A673 (cell line): ENCODE measurements at regions not wholly inside any gene's neighbourhood (a gene's known extent, or its start where the extent isn't known, plus 50 kb on each side); places are given as distances from the start of the nearest gene placed in this dataset.

Experiments used
- BruUV-seq: library from RNA; stranded (reverse); fragments of 400-500 nt; replicated peaks from 2 replicates; lab custom pipeline; 2021; lab: Mats Ljungman, UMichigan
- CTCF ChIA-PET: fragments of 300-600 bp; sonication (Branson Sonifier 250); formaldehyde crosslinking; loops from one replicate; lab custom pipeline; 2022; ENCODE audit warnings: antibody characterized with exemption; lab: Charles Lee
- POLR2A ChIA-PET: fragments of 300-600 bp; sonication (Branson Sonifier 250); formaldehyde crosslinking; loops from one replicate; lab custom pipeline; 2022; ENCODE audit warnings: antibody characterized with exemption; ENCODE audit not compliant: low non-redundant PET; lab: Charles Lee
- DNase-seq: peaks from one replicate; pipeline ENCODE4 v3.0.0-alpha.2; 2015; ENCODE audit warnings: low spot score
- H3K27ac ChIP-seq: fragments of 200-600 bp; sonication (generic); 2 replicates; pipeline ENCODE4 v1.5.1; 2016; ENCODE audit warnings: mixed run types, low read depth, mild to moderate bottlenecking, mixed read lengths, antibody characterized with exemption, low read length; ENCODE audit not compliant: poor library complexity, severe bottlenecking
- H3K27me3 ChIP-seq: fragments of 200-600 bp; sonication (generic); replicated peaks from 2 replicates; pipeline ENCODE4 v1.6.1; 2017; ENCODE audit warnings: mixed run types, low read depth, mild to moderate bottlenecking, mixed read lengths, antibody characterized with exemption, low read length; ENCODE audit not compliant: insufficient read depth, poor library complexity
- H3K36me3 ChIP-seq: fragments of 200-600 bp; sonication (generic); 2 replicates; pipeline ENCODE4 v1.6.1; 2016; ENCODE audit warnings: mixed run types, mild to moderate bottlenecking, mixed read lengths, antibody characterized with exemption, low read length; ENCODE audit not compliant: insufficient read depth, poor library complexity, severe bottlenecking
- H3K4me1 ChIP-seq: fragments of 200-600 bp; sonication (generic); 2 replicates; pipeline ENCODE4 v1.6.1; 2017; ENCODE audit warnings: mixed run types, mild to moderate bottlenecking, mixed read lengths, antibody characterized with exemption, low read length; ENCODE audit not compliant: insufficient read depth, poor library complexity, severe bottlenecking
- H3K4me3 ChIP-seq: fragments of 200-600 bp; sonication (generic); 2 replicates; pipeline ENCODE4 v1.5.1; 2016; ENCODE audit warnings: low read depth, mixed run types, mild to moderate bottlenecking, mixed read lengths, low read length; ENCODE audit not compliant: poor library complexity, severe bottlenecking
- H3K9me3 ChIP-seq: fragments of 200-600 bp; sonication (generic); 2 replicates; pipeline ENCODE4 v1.6.1; 2016; ENCODE audit warnings: mixed run types, low read depth, mild to moderate bottlenecking, mixed read lengths, antibody characterized with exemption, low read length; ENCODE audit not compliant: poor library complexity, severe bottlenecking
- CTCF ChIP-seq: fragments of 300-800, 200-600 bp; sonication (generic); conservative IDR thresholded peaks from 2 replicates; pipeline ENCODE4 v1.5.1; 2017; ENCODE audit warnings: low read depth, mild to moderate bottlenecking, antibody characterized with exemption, low read length, moderate library complexity, mixed read lengths
- EZH2 ChIP-seq: fragments of 200-600 bp; sonication (generic); IDR thresholded peaks from 2 replicates; pipeline ENCODE4 v1.6.1; 2017; ENCODE audit warnings: borderline replicate concordance, low read depth, mild to moderate bottlenecking, mixed read lengths, antibody characterized with exemption, low read length; ENCODE audit not compliant: poor library complexity, severe bottlenecking
- intact Hi-C: fragments of 100-400 bp; cut with micrococcal nuclease; formaldehyde crosslinking; loops from one replicate; pipeline ENCODE4 v1.10.0; 2022; ENCODE audit not compliant: unreplicated experiment

- Histone ChIP-seq H3K4me1 (no peaks in the 10 kb centered on the region), H3K27ac (no peak overlapping the region), H3K4me3 (no peak overlapping the region), H3K27me3 (peaks cover 55% of the 10 kb centered on the region), H3K36me3 (no peaks in the 10 kb centered on the region), H3K9me3 (no peaks in the 10 kb centered on the region)
- no TSS peak for BruUV-seq
- TF ChIP-seq EZH2: no peak
- TF ChIP-seq CTCF: no peak
- ChIA-PET POLR2A (no interaction called here), CTCF (no interaction called here)
- intact Hi-C loops: no loop called here
- no peak for DNase-seq
Measured at GRCh38 chr16:50899951-50900350, 158.1 kb downstream of the CYLD start.

- no peaks in the 10 kb centered on the region for H3K9me3 ChIP-seq
- ChIA-PET CTCF (no interaction called here), POLR2A (no interaction called here)
- H3K36me3 ChIP-seq: no peaks in the 10 kb centered on the region
- H3K4me1 ChIP-seq: no peaks in the 10 kb centered on the region
- no peak for TF ChIP-seq CTCF
- no peak for TF ChIP-seq EZH2
- BruUV-seq: no TSS peak
- intact Hi-C loops: no loop called here
- H3K4me3 ChIP-seq: no peak overlapping the region
- DNase-seq: no peak
- no peak overlapping the region for H3K27ac ChIP-seq
- peaks cover 26% of the 10 kb centered on the region for H3K27me3 ChIP-seq
Measured at GRCh38 chr16:50889746-50890145, 147.9 kb downstream of the CYLD start.

- TF ChIP-seq CTCF: no peak
- TF ChIP-seq EZH2: no peak
- no peaks in the 10 kb centered on the region for H3K36me3 ChIP-seq
- no peaks in the 10 kb centered on the region for H3K4me1 ChIP-seq
- no peak overlapping the region for H3K4me3 ChIP-seq
- DNase-seq: no peak
- BruUV-seq: no TSS peak
- no peak overlapping the region for H3K27ac ChIP-seq
- CTCF ChIA-PET: no interaction called here
- intact Hi-C loops: no loop called here
- peaks cover 26% of the 10 kb centered on the region for H3K27me3 ChIP-seq
- POLR2A ChIA-PET: no interaction called here
- no peaks in the 10 kb centered on the region for H3K9me3 ChIP-seq
Measured at GRCh38 chr16:50889276-50889675, 147.4 kb downstream of the CYLD start.
